NCI-H345 treated with DMSO at 0.1 percent for 48 hours (cell line): ENCODE measurements at regions not wholly inside any gene's neighbourhood (a gene's known extent, or its start where the extent isn't known, plus 50 kb on each side); places are given as distances from the start of the nearest gene placed in this dataset.

ENCODE experiments used
- DNase-seq: peaks from one replicate; lab custom pipeline; 2025; ENCODE audit not compliant: unreplicated experiment; lab: John Stamatoyannopoulos, UW

DNA sequence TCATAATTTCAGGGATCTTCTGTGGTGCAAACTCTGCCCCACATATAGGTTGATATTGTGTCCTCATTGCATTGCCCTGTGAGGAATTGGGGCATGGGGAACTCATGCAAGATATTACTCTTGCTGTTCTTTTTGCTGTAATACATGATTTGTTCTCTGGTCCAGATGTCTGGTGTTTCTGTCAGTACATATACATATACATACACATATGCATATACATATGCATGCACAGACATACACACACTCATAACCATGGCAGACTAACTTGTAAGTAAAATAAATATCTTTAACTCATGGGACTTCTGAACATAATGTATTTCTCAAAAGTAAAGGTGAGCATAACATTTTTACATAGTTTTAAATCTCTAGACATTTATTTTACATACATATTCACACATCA, 438.3 kb downstream of the CD109 start:
- DNase-seq, result no peak

DNA sequence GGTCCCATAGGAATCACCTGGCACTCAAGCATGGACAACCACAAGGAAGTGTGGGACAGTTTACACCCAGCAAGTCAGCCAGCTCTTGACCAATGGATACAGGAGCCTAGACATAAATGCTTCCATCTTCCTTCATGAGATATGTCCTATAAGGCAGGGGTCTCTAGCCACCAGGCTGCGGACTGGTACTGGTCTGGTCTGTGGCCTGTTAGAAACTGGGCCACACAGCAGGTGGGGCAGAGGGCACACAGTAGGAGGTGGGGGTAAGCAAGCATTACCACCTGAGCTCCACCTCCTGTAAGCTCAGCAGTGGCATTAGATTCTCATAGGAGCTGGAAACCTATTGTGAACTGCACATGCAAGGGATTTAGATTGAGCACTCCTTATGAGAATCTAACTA, 437.1 kb downstream of the CD109 start:
- DNase-seq, result no peak

DNA sequence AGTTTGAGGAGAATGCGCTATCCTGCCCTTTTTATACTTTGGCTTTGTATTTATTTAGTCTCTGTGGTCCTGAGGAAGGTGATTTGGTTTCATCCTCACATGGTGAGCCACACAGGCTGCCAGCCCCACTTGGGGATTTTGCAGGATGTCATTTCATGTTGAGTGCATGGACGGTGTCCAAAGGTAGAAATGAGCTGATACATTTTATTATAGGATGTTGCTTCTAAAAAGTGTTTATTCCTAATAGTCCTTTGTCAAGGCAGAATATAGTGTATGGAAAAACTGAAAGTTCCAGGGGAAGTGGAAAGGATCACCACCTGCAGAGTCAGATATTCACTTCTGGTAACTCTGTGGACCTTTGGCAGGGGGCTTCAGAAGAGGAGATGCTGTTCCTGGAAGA, 434.6 kb downstream of the CD109 start:
- no peak for DNase-seq

DNA sequence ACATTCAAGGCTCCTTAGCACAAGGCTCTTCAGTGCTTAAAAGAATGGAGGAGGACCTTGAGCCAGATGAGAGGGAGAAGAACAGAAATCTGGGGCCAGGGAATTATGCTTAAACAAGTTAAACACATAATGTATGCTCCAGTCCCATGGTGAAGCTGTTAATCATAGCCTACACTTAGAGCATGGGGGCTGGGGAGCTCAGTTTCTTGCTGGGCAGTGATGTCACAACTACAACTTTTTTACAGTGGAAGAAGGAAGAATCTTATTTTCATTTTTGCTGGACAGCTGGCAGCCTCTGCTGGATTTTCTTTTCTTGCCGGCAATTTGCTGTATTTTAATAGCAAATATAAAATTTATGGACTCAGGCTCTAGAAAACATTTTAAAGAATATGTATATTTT, 432.5 kb downstream of the CD109 start:
- DNase-seq, result no peak

DNA sequence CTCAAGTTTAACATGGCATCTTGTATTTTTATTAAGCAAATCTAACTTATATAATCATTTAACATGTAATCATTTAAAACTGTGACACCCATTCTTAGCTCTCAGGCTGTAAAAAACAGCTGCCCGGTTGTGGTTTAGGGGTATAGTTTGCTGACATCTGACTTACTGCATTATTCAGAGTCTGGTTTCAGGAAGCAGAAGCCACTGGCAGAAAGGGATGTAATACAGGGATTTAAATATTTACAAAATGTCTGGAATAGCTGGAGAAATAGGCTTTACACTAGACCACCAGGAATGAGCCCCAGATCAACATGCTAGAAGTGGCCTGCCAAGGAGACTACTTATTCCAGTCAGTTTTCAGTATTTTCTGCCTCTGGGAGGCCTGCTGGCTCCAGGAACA, 421.1 kb downstream of the CD109 start:
- no peak for DNase-seq

DNA sequence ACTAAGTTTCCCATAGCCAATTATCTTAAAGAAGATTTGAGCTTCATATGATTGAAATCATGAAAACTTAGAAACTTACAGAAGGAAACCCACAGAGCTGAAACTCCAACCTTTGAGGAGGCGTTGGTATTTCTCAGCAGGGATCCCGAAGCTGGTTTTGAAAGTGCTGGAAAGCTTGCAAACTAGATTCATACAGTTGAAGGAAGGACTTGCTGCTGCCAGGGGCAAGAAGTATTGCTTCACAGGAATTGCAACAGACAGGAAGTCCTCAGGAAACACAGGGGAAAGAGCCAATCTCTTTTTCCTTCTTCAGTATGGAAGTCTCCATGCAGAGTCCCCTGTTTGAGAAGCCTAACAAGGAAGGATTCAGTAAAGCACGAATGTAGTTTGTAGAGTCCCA, 419.7 kb downstream of the CD109 start:
- DNase-seq, result no peak

DNA sequence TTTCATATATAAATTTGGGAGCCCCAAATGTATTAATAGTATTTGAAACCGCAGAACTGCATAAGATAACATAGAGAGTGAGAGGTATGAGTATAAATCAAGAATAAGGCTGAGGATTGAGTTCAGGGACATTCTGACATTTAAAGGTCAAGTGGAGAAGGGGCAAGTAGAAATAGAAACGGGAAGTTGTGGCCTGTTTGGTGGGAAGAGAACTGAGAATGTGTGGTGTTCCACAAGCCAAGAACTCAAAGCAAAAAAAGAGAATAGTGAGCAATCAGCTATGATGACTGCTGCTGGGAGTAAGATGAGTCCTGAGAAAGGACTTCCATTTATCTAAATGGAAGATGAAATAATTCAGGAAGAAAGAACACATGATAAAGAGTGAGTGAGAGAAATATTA, 418.4 kb downstream of the CD109 start:
- DNase-seq, result no peak

DNA sequence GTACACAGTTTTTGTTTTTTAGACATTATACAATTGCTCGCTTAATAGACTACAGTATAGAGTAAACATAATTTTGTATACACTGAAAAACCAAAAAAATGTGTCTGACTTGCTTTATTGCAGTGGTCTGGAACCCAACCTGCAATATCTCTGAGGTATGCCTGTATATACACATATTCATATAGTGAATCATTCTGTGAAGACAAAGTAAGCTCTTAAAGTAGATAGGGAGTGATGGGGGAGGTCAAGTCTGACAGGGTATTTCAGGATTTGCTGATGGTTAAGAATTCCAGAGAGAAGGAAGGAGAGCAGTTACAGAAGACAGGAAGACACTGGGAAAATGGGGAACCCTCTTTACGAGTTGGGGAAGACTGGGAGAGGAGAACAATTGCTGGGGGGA, 417.9 kb downstream of the CD109 start:
- no peak for DNase-seq

DNA sequence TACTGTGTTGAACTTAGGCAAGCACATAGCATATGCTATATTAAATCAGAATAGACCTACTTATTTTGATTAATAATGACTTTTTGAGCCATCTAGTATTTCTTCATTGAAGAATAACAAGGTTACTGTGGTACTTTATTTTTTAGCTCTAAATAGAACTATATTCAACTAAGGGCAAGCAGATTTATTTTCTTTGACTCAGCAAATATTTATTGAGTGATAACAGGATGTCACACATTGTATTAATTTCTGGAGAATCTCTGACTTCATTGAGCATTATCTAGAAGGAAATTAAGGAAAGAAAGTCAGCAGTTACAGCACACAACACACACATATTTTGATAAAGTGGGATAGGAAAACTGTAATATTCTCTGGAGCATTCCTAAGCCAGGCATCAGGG, 407.4 kb downstream of the CD109 start:
- no peak for DNase-seq

DNA sequence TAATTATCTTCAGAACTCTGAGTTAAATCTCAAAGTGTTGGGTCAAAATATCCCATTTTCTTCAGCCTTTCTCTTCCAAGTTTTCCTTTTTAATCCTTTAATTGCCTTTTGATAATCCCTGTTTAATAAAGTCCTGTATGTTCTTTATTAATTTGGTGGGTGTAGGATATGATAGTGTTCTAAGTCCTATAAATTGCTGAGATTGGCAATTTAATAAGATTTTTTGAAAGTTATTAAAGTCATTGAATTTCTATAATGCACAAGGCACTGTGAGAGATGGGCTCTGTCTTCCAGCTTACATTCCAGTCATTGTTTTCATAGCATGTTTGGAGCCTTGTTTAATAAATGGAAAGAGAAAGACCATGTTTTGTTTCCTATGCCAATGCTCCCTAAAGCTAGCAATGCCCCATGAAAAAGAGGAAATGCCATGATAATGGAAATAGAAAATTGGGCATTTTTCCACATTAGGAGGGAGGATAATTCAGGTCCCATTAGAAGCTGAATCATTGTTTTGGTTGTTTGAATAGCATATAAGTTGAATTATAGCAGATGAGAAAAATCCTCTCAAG, 404.8 kb downstream of the CD109 start:
- DNase-seq, result no peak

DNA sequence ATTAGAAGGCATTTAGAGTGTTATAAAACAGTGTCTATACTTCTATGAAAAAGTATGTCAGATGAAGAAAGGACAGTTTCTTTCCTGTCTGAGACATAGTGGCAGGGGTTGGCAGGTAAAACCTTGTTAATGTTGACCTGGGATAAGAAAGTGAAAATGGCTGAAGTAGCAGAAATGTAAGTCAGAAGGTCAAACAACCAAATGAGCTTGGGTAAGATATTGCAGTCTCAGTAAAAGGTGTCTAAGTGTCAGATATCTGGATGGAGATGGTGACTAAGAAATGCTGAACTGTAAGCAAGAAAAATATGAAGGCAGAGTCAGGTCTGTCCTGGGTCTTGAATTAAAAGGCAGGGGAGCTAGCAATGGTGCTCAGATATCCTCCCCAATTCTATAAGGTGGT, 400.3 kb downstream of the CD109 start:
- DNase-seq, result no peak

DNA sequence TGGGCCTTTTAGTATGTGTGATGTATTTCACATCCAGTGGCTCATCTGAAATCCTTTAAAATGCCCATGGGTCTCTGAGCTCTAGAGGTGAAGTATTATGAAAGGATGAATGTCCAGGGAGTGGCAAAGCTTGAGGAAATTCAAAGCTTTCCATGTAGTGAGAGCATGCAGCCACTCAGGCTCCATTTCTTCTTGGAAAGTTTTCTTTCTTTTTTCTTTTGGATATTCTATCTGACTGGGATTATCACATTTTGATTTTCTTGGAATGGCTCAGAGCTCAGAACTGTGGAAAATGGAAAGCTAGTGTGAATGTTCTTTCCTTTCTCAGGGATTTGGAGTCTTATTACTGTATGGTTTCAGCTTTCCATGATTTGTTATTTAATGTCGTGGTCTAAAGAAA, 397.4 kb downstream of the CD109 start:
- DNase-seq, result no peak

DNA sequence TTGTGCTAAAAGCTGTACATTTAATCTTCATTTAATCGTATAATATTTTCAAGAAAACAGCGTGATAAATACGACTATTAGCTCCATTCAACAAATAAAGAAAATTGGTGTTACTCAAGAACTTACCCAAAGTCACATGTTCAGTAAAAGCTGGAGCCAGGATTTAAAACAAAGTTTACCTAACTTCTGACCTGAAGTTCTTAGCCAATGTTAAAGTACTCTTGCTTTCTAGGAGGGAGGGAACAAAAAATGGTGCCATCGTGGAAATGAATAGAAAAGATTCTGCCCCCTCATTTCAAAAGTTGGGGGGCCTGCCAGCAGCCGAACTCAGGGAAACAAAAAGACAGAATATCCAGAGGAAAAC, 395.8 kb downstream of the CD109 start:
- no peak for DNase-seq

DNA sequence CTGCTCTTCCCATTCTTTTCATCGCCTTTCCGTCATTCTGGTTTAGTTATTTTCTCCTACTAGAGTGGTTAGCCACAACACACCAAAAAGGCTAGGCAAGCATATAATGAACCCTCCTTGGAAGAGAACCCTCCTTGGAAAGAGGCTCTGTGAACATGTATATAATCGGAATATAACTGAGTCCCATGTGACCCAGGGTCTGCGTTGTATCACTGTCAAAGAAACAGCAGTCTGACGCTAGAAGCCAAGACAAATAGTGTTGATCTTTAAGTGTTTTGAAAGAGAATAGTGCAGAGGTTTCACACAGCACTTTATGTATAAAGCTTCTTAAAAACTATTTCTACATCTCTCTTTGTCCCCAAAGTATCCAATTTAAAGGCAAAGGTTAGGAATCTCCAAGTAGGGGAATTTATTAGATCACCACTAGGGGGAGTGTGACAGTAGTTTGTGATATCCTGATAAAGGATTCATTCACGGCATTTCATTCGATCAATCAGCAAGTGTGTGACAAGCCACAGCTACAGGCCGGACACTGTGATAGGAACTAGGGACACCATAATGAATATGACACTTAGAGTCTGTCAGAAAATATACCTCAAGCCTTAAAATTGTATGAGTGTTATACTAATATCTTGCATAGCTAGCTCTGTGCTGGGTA, 395.3 kb downstream of the CD109 start:
- DNase-seq, result peak; percentile 48

DNA sequence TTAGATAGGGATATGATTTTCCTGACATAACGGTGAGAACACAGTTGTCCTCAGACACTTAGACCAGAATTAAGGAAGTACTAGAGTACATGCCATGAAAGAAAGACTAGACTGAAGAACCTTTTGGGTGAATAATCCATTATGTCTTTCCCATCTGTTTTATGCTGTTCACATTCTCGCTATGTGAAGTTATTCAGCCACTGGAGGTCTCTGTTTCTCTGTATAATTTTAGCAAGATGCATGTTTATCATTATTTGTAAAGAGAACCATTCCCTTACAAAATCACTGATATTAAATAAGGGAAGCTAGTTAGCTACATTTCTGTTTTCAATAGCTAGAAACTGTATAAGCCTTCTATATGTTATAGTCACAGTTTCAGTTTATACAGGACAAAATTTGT, 391.9 kb downstream of the CD109 start:
- DNase-seq, result no peak

DNA sequence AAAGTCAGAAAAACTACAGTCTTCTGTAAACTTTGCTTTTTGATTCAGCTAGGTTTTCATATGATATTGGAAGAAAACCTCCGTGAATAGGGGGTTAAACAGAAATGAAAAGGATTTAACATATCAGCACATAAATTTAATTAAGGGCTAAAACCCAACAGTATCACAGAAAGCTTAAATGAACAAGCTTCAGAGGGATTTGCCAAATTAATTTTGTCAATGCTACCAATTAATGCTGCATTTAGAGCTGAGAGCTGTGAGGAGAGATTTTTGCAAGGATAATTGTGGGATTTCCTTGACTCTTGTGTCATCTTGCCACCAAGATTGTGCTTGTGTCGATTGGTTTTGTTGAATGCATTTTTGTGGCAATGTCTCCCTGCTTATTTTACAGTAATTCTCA, 379.9 kb downstream of the CD109 start:
- DNase-seq, result no peak

DNA sequence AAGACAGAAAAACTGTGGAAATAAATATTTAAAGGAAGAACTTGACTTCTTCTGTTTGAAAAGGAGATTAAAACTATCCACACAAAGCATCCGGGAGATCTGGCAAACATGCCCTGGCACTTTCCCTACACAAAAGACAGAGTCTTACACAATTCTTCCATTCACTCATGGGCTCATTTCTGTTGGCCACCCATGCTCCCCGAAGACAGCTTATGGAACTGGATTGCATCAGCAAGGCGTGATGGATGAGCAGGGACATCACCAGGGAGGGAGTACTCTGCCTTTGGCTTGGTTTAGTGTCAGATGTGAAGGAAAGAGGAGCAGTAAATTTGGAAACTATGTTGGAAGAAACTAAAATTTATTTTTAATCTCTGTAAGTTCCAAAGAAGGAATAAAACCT, 379.3 kb downstream of the CD109 start:
- no peak for DNase-seq

DNA sequence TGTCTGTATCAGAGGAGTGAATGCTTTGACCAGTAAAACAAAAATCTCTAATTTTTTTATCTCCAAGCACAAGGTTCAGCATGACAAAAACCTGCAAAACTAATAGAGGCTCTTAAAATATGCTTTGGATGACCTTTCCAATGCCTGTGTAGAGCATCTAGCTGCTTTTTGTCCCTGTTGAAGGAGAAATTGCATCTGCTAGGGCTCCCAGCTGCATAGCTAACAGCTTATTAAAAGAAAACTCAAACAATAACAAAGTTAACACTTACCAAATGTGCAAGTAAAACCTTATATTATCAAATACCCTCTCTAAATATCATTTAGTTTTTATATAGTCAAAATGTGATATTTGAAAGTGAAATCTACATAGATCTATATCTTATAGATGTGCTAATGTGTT, 378.6 kb downstream of the CD109 start:
- no peak for DNase-seq

DNA sequence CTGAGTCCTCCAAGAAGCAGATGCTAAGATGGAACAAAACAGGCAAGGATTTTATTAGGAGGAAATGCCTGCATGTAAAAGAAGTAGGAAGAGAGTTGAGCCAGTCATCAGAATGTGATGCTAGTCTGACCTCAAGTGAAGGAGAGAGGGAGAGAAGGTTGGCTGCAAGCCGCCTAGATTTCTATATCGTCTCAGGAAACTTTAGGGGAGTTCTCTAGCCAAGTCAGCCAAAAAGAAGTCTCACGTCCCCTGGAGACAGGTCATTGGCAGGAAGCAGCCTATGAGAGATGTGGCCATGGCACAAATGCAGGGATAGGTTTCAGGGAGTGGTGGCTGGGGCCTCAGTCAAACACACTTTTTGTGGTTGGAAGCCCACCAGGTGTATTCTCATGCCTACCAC, 378.0 kb downstream of the CD109 start:
- DNase-seq, result no peak

DNA sequence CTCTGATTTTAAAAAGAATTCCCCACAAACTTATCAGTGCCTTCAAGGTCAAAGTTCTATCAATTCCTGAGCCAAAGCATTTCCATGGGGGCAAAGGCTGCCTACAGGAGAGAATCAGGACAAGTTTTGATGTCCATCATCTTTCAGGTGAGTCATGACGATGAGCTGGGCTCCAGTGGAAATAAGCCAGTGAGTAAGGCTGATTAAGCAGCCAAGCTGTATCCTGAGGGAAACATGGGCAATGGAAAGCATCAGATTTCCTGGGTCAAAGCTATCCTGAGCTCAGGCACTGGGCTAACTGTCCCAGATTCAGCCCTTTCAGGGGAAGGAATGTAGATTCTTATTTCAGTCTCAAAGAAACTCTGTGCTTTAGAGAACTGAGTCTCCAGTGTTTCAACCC, 377.4 kb downstream of the CD109 start:
- DNase-seq, result no peak

DNA sequence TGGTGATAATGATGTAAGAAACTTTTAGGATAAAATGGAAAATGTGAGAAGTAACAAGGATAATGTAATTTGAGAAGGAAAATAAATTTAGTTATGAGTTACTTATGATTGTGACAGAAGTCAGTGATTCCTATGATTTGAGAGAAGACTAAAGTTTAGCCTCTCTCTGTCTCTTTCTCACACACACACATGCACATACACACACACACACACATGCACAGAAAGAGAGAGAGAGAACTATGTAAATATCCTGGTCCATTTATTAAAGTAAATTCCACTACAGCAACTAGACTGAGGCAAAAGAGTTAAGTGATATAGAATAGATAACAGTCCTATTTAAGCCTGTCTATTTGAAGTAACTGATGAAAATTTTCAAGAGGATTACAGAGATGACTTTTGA, 375.2 kb downstream of the CD109 start:
- no peak for DNase-seq

DNA sequence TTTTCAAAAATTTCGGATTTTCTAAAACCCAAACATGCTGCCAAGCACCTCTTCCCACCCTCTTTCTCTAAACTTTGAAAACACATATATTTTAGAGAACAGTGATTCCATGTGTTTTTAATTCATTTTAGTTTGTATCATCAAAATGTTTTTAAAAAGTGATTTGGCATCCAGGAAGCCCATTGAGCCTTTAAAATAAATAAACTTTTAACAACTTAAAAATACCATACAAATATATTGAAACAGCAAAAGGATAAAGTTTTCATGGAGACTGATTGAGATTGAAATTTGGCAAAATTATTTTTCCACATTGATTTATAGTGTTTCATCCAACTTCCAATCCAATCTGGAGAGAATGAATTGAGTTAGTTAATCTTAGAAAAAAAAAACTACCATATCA, 374.7 kb downstream of the CD109 start:
- no peak for DNase-seq

DNA sequence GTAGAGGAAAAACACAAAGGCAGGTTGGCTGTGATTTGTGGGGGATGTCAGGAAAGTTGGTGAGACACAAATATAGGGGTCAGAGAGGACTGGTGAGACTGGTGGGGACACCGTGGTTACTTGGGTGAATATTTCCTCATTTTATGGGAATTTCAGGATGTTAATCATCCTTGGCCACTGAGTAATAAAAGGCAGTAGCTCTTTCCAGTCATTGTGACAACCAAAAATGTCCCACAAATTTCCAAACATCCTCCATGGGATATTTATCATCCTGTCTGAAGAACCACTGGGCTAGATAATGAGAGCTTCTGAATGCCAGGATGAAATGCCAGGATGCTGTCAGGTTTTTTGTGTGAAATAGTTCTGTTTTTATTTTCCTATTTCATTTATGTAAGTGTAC, 374.1 kb downstream of the CD109 start:
- no peak for DNase-seq
